K562 (cell line): ENCODE measurements at regions not wholly inside any gene's neighbourhood (a gene's known extent, or its start where the extent isn't known, plus 50 kb on each side); places are given as distances from the start of the nearest gene placed in this dataset.

Experiments
- ATAC-seq: fragments of 200-7000 bp; cut with Tn5 transposase; 3 replicates; pipeline ENCODE4 v1.9.1; 2020; ENCODE audit warnings: moderate library complexity
- BruUV-seq: library from RNA; stranded (reverse); fragments of 400-500 nt; replicated peaks from 2 replicates; lab custom pipeline; 2021; lab: Mats Ljungman, UMichigan
- CTCF ChIA-PET: fragments of 300-600 bp; formaldehyde crosslinking; extraction: SDS; loops from one replicate; lab custom pipeline; 2021; ENCODE audit warnings: low intra/inter-chr PET ratio; lab: Yijun Ruan, JAX
- POLR2A ChIA-PET: fragments of 300-600, 350-650 bp; sonication (Branson Sonifier 250); formaldehyde crosslinking; extraction: SDS; loops from one replicate; lab custom pipeline; 2021; ENCODE audit warnings: antibody characterized with exemption, inconsistent platforms; lab: Yijun Ruan, JAX
- DNase-seq, 4 experiments: peaks; one replicate each; pipeline versions ENCODE4 v3.0.0 to v3.0.0-alpha.2; 2011 to 2018; ENCODE audit warnings: low spot score in 3 of 4, mixed read lengths in 3 of 4; ENCODE audit errors: extremely low read depth in 1 of 4
- FAIRE-seq: peaks from 2 replicates; lab custom pipeline; 2011; peaks lifted over from hg19 to GRCh38; lab: Jason Lieb, UNC
- H2AFZ ChIP-seq: 2 replicates; pipeline ENCODE4 v1.6.0; 2011; ENCODE audit warnings: low read depth, low read length, control low read depth, inconsistent platforms
- H3K27ac ChIP-seq: fragments of 200-600 bp; 3 replicates; pipeline ENCODE4 v1.8.0; 2011; ENCODE audit warnings: low read depth, mild to moderate bottlenecking, control low read depth, inconsistent platforms, low read length, moderate library complexity, mixed read lengths; ENCODE audit errors: extremely low read depth
- H3K27me3 ChIP-seq, 2 experiments: fragments of 300-600 bp in 1 of 2; 2 replicates in 1 of 2; 3 replicates in 1 of 2; pipeline versions ENCODE4 v1.6.0 to v1.8.0; 2011; ENCODE audit warnings: inconsistent platforms in 2 of 2, low read length in 2 of 2, mild to moderate bottlenecking in 1 of 2, mixed read lengths in 1 of 2, moderate library complexity in 1 of 2; ENCODE audit not compliant: control insufficient read depth in 2 of 2, insufficient read depth in 2 of 2
- H3K36me3 ChIP-seq: fragments of 300-600 bp; 3 replicates; pipeline ENCODE4 v1.8.0; 2011; ENCODE audit warnings: mild to moderate bottlenecking, low read length, inconsistent platforms; ENCODE audit not compliant: control insufficient read depth, insufficient read depth
- H3K4me1 ChIP-seq, 2 experiments: fragments of 200-600 bp in 1 of 2; replicated peaks in 1 of 2; 2 replicates in 1 of 2; 3 replicates in 1 of 2; pipeline versions ENCODE4 v1.5.1 to v1.8.0; 2011; ENCODE audit warnings: inconsistent platforms in 2 of 2, low read length in 2 of 2, mild to moderate bottlenecking in 1 of 2, mixed read lengths in 1 of 2, moderate library complexity in 1 of 2; ENCODE audit not compliant: control insufficient read depth in 2 of 2, insufficient read depth in 2 of 2
- H3K4me2 ChIP-seq: 2 replicates; pipeline ENCODE4 v1.6.1; 2011; ENCODE audit warnings: low read length, control low read depth, inconsistent platforms, mixed read lengths; ENCODE audit not compliant: insufficient read depth
- H3K4me3 ChIP-seq: fragments of 200-600 bp; sonication (generic), shearing (Covaris generic); 2 replicates; pipeline ENCODE4 v1.5.1; 2016; ENCODE audit warnings: control low read depth, inconsistent platforms
- H3K79me2 ChIP-seq: fragments of 200-600 bp; 3 replicates; pipeline ENCODE4 v1.8.0; 2011; ENCODE audit warnings: low read length, inconsistent platforms; ENCODE audit not compliant: control insufficient read depth, insufficient read depth
- H3K9ac ChIP-seq, 2 experiments: 2 replicates each; pipeline versions ENCODE4 v1.6.0 to v1.6.1; 2011; ENCODE audit warnings: low read depth in 2 of 2, low read length in 2 of 2, control low read depth in 1 of 2, inconsistent platforms in 1 of 2, mild to moderate bottlenecking in 1 of 2, mixed read lengths in 1 of 2; ENCODE audit not compliant: insufficient read depth in 1 of 2
- H3K9me1 ChIP-seq: one replicate; pipeline ENCODE4 v1.6.0; 2011; ENCODE audit warnings: inconsistent platforms, mild to moderate bottlenecking, low read length, moderate library complexity; ENCODE audit not compliant: control insufficient read depth, insufficient read depth
- H3K9me3 ChIP-seq: replicated peaks from 2 replicates; pipeline ENCODE4 v1.5.1; 2011; ENCODE audit warnings: low read depth, low read length, inconsistent platforms; ENCODE audit not compliant: control insufficient read depth, insufficient read depth
- H4K20me1 ChIP-seq: replicated peaks from 2 replicates; pipeline ENCODE4 v1.6.1; 2011; ENCODE audit warnings: low read length, inconsistent platforms, mixed read lengths; ENCODE audit not compliant: control insufficient read depth, insufficient read depth
- GTF2A2 ChIP-seq: IDR thresholded peaks from 2 replicates; pipeline ENCODE4 v1.6.1; 2016; ENCODE audit warnings: mild to moderate bottlenecking, missing genetic modification characterization, missing compliant biosample characterization
- HCFC1 ChIP-seq: IDR thresholded peaks from 2 replicates; pipeline ENCODE4 v1.6.1; 2012; ENCODE audit warnings: low read depth, low read length, improper control_type of control experiment
- RUNX1 ChIP-seq: sonication (generic); IDR thresholded peaks from 2 replicates; pipeline ENCODE4 v1.6.1; 2016; ENCODE audit warnings: antibody characterized with exemption, low read depth
- SLC30A9 ChIP-seq: fragments of 250-450 bp; sonication (Bioruptor Pico); IDR thresholded peaks from 2 replicates; pipeline ENCODE4 v1.8.0; 2022; ENCODE audit warnings: mild to moderate bottlenecking, moderate library complexity
- SRSF3 ChIP-seq: fragments of 200-400 bp; formaldehyde crosslinking; IDR thresholded peaks from 2 replicates; pipeline ENCODE4 v1.6.1; 2016; ENCODE audit warnings: mild to moderate bottlenecking, low read length, moderate library complexity; ENCODE audit not compliant: insufficient read depth
- WGBS: fragments of 100-300 bp; shearing (Covaris generic); methylation state at CpG from one replicate; pipeline ENCODE4 v1.1.6; 2016; ENCODE audit warnings: low coverage, mixed read lengths; ENCODE audit not compliant: insufficient coverage; ENCODE audit errors: missing lambda C conversion rate; 5-methylcytosine and 5-hydroxymethylcytosine counted together
- in situ Hi-C: fragments of 300-500 bp; cut with MboI; formaldehyde crosslinking; loops from 4 replicates; pipeline ENCODE4 v1.15.0; 2018; ENCODE audit warnings: inconsistent platforms, mixed read lengths
- intact Hi-C: fragments of 100-400 bp; cut with micrococcal nuclease; formaldehyde crosslinking; loops from 2 replicates; pipeline ENCODE4 v1.14.2; 2022
- TF ChIP-seq, protein P1 (sequence below): fragments of 250-450 bp; sonication (Bioruptor Pico); IDR thresholded peaks from 2 replicates; pipeline ENCODE4 v1.8.0; 2022; ENCODE audit warnings: moderate library complexity, mild to moderate bottlenecking, inconsistent platforms
- TF ChIP-seq, protein P2 (sequence below): fragments of 450-650 bp; formaldehyde crosslinking; IDR thresholded peaks from 2 replicates; pipeline ENCODE4 v1.4.0; 2020; ENCODE audit warnings: mild to moderate bottlenecking, moderate library complexity

DNA sequence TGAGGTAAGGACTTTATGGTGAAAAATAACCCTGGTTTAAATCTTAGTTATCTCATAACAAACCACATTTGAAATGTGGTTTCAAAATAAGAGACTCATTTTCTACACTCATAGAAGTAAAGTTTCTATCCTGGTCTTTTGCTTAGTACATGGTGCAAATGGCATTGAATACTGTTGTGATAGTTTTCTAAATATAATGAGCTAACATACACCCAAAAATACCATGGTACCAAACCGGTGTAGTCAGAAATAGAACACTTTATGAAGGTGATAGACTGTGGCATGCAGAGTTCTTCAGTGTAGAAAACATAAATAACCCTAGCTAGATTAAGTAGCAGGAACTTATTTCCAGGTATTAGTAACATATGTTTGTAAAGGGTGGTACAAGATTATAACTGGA is 629.4 kb downstream of the PLOD2 start:
- Histone ChIP-seq H3K36me3 (no peaks in the 10 kb centered on the region), H3K9ac (no peak overlapping the region), H4K20me1 (no peaks in the 10 kb centered on the region), H3K4me1 (no peaks in the 10 kb centered on the region), H3K27me3 (no peaks in the 10 kb centered on the region), H3K27ac (no peak overlapping the region), H3K4me3 (no peak overlapping the region), H3K79me2 (no peaks in the 10 kb centered on the region), H3K9me3 (no peaks in the 10 kb centered on the region), H3K9me1 (no peaks in the 10 kb centered on the region), H2AFZ (no peak overlapping the region), H3K4me2 (no peak overlapping the region)
- no TSS peak for BruUV-seq
- TF ChIP-seq, protein P1, sequence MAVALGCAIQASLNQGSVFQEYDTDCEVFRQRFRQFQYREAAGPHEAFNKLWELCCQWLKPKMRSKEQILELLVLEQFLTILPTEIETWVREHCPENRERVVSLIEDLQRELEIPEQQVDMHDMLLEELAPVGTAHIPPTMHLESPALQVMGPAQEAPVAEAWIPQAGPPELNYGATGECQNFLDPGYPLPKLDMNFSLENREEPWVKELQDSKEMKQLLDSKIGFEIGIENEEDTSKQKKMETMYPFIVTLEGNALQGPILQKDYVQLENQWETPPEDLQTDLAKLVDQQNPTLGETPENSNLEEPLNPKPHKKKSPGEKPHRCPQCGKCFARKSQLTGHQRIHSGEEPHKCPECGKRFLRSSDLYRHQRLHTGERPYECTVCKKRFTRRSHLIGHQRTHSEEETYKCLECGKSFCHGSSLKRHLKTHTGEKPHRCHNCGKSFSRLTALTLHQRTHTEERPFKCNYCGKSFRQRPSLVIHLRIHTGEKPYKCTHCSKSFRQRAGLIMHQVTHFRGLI (CRISPR knock-in tag), result no peak
- TF ChIP-seq RUNX1 (no peak), SRSF3 (no peak), SLC30A9 (CRISPR knock-in tag) (no peak), HCFC1 (no peak), GTF2A2 (no peak)
- TF ChIP-seq, protein P2, sequence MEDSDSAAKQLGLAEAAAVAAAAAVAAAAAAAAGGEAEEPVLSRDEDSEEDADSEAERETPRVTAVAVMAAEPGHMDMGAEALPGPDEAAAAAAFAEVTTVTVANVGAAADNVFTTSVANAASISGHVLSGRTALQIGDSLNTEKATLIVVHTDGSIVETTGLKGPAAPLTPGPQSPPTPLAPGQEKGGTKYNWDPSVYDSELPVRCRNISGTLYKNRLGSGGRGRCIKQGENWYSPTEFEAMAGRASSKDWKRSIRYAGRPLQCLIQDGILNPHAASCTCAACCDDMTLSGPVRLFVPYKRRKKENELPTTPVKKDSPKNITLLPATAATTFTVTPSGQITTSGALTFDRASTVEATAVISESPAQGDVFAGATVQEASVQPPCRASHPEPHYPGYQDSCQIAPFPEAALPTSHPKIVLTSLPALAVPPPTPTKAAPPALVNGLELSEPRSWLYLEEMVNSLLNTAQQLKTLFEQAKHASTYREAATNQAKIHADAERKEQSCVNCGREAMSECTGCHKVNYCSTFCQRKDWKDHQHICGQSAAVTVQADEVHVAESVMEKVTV, result no peak
- DNase-seq (no peak), FAIRE-seq (no peak), ATAC-seq (no peak)
- intact Hi-C loops (no loop called here), in situ Hi-C loops (no loop called here)
- CTCF ChIA-PET, result no interaction called here
- WGBS, result 0% methylated on average over 1 of the region's 1 CpG
- POLR2A ChIA-PET, result no interaction called here
